Spleen (tissue), 7 donors: ENCODE measurements at regions not wholly inside any gene's neighbourhood (a gene's known extent, or its start where the extent isn't known, plus 50 kb on each side); places are given as distances from the start of the nearest gene placed in this dataset.

Source experiments
- POLR2AphosphoS5 ChIP-seq, 3 donors: sonication (generic); formaldehyde crosslinking; IDR thresholded peaks; one replicate each; pipeline ENCODE4 v1.5.1; 2017; ENCODE audit warnings: antibody characterized with exemption in 3 of 3
- TF ChIP-seq, protein P1 (sequence below), 11 experiments: fragments of 200-600 bp in 7 of 11; fragments of 450-650 bp in 4 of 11; sonication (generic) in 4 of 11; IDR thresholded peaks in 8 of 11; conservative IDR thresholded peaks in 3 of 11; 1 replicate in 7 of 11; 2 replicates in 4 of 11; pipeline versions ENCODE4 v1.4.0 to v1.8.0; 2016 to 2021; ENCODE audit warnings: antibody characterized with exemption in 11 of 11, inconsistent platforms in 4 of 11, mild to moderate bottlenecking in 1 of 11
- donor health status: DM: no; HTN: no; CAD: no; lungs with moderate emphysema.
- donor health status: DM: no; HTN: no; CAD: no.
- donor health status: DM: no; HTN: no; CAD: no.

DNA sequence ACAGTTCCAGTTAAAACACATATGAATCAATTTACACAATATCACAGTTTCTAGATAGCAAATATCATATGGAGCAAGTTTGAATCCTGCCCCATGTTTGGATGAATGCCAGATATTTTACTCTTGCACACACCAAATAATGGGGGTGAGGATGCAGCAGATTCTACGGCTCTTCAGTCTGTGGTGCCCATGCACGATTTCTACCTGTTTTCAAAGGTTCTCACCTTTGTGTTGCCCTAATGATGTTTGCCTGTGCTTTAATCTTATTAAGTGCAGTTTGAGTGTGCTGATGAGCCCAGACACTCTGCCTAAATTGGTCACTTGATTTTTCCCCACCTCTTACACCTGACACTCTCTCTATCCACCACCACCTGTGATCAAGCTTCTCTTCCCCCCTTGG is 119.6 kb downstream of the NPY start:
- no peak for TF ChIP-seq POLR2AphosphoS5 (IDR thresholded peaks at IDR 0.05)
- TF ChIP-seq, protein P1, sequence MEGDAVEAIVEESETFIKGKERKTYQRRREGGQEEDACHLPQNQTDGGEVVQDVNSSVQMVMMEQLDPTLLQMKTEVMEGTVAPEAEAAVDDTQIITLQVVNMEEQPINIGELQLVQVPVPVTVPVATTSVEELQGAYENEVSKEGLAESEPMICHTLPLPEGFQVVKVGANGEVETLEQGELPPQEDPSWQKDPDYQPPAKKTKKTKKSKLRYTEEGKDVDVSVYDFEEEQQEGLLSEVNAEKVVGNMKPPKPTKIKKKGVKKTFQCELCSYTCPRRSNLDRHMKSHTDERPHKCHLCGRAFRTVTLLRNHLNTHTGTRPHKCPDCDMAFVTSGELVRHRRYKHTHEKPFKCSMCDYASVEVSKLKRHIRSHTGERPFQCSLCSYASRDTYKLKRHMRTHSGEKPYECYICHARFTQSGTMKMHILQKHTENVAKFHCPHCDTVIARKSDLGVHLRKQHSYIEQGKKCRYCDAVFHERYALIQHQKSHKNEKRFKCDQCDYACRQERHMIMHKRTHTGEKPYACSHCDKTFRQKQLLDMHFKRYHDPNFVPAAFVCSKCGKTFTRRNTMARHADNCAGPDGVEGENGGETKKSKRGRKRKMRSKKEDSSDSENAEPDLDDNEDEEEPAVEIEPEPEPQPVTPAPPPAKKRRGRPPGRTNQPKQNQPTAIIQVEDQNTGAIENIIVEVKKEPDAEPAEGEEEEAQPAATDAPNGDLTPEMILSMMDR (IDR thresholded peaks at IDR 0.05 in 8 of 11, conservative IDR thresholded peaks at IDR 0.05 in 3 of 11), result no peak
